A673 (cell line): ENCODE measurements at regions not wholly inside any gene's neighbourhood (a gene's known extent, or its start where the extent isn't known, plus 50 kb on each side); places are given as distances from the start of the nearest gene placed in this dataset.

Experiments used
- CTCF ChIP-seq: fragments of 300-800, 200-600 bp; sonication (generic); conservative IDR thresholded peaks from 2 replicates; pipeline ENCODE4 v1.5.1; 2017; ENCODE audit warnings: low read depth, mild to moderate bottlenecking, antibody characterized with exemption, low read length, moderate library complexity, mixed read lengths
- EZH2 ChIP-seq: fragments of 200-600 bp; sonication (generic); IDR thresholded peaks from 2 replicates; pipeline ENCODE4 v1.6.1; 2017; ENCODE audit warnings: borderline replicate concordance, low read depth, mild to moderate bottlenecking, mixed read lengths, antibody characterized with exemption, low read length; ENCODE audit not compliant: poor library complexity, severe bottlenecking

GRCh38 chr6:49299279-49299678 is 163.8 kb downstream of the MMUT start:
- no peak for TF ChIP-seq CTCF
- TF ChIP-seq EZH2 = no peak
